ENCODE measurements at regions not wholly inside any gene's neighbourhood (a gene's known extent, or its start where the extent isn't known, plus 50 kb on each side); places are given as distances from the start of the nearest gene placed in this dataset.

GRCh38 chr12:98262902-98263301 is 252.5 kb upstream of the TMPO start:
- DNase-seq (ENCODE audit: low read depth in 2 of 2): no peak

- no peak for DNase-seq (ENCODE audit: low read depth in 2 of 2)
Observed at GRCh38 chr12:98274430-98275130, 240.8 kb upstream of the TMPO start.

GRCh38 chr12:98275131-98275475 is 240.3 kb upstream of the TMPO start:
- DNase-seq (ENCODE audit: low read depth in 2 of 2): no peak

GRCh38 chr12:98280152-98280551 is 235.2 kb upstream of the TMPO start:
- DNase-seq (ENCODE audit: low read depth in 2 of 2): no peak

- no peak for DNase-seq (ENCODE audit: low read depth in 2 of 2)
Observed at GRCh38 chr12:98280621-98281020, 234.8 kb upstream of the TMPO start.

- DNase-seq (ENCODE audit: low read depth in 2 of 2): no peak
Observed at GRCh38 chr12:98291828-98292227, 223.6 kb upstream of the TMPO start.

GRCh38 chr12:98294051-98294805 is 221.2 kb upstream of the TMPO start:
- DNase-seq (ENCODE audit: low read depth in 2 of 2): no peak

- DNase-seq (ENCODE audit: low read depth in 2 of 2): no peak
Observed at GRCh38 chr12:98295681-98296080, 219.7 kb upstream of the TMPO start.

- no peak for DNase-seq (ENCODE audit: low read depth in 2 of 2)
Observed at GRCh38 chr12:98296462-98297079, 218.8 kb upstream of the TMPO start.

- DNase-seq (ENCODE audit: low read depth in 2 of 2): no peak
Observed at GRCh38 chr12:98297538-98297937, 217.9 kb upstream of the TMPO start.

GRCh38 chr12:98308141-98308540 is 207.2 kb upstream of the TMPO start:
- DNase-seq (ENCODE audit: low read depth in 2 of 2): no peak

GRCh38 chr12:98317939-98318899 is 197.2 kb upstream of the TMPO start:
- DNase-seq (ENCODE audit: low read depth in 2 of 2): no peak

GRCh38 chr12:98319716-98320425 is 195.5 kb upstream of the TMPO start:
- DNase-seq (ENCODE audit: low read depth in 2 of 2): no peak

GRCh38 chr12:98325003-98325402 is 190.4 kb upstream of the TMPO start:
- no peak for DNase-seq (ENCODE audit: low read depth in 2 of 2)

GRCh38 chr12:98328467-98328866 is 186.9 kb upstream of the TMPO start:
- DNase-seq (ENCODE audit: low read depth in 2 of 2): no peak

- no peak for DNase-seq (ENCODE audit: low read depth in 2 of 2)
Observed at GRCh38 chr12:98329589-98329988, 185.8 kb upstream of the TMPO start.

- DNase-seq (ENCODE audit: low read depth in 2 of 2): no peak
Observed at GRCh38 chr12:98332642-98333041, 182.7 kb upstream of the TMPO start.

GRCh38 chr12:98334768-98335167 is 180.6 kb upstream of the TMPO start:
- DNase-seq (ENCODE audit: low read depth in 2 of 2): no peak

- no peak for DNase-seq (ENCODE audit: low read depth in 2 of 2)
Observed at GRCh38 chr12:98341026-98341425, 174.4 kb upstream of the TMPO start.

- DNase-seq (ENCODE audit: low read depth in 2 of 2): no peak
Observed at GRCh38 chr12:98341732-98342131, 173.7 kb upstream of the TMPO start.

- no peak for DNase-seq (ENCODE audit: low read depth in 2 of 2)
Observed at GRCh38 chr12:98343002-98343567, 172.3 kb upstream of the TMPO start.

All from lung microvascular endothelial cell (primary cell).